ENCODE measurements at regions not wholly inside any gene's neighbourhood (a gene's known extent, or its start where the extent isn't known, plus 50 kb on each side); places are given as distances from the start of the nearest gene placed in this dataset.

DNA sequence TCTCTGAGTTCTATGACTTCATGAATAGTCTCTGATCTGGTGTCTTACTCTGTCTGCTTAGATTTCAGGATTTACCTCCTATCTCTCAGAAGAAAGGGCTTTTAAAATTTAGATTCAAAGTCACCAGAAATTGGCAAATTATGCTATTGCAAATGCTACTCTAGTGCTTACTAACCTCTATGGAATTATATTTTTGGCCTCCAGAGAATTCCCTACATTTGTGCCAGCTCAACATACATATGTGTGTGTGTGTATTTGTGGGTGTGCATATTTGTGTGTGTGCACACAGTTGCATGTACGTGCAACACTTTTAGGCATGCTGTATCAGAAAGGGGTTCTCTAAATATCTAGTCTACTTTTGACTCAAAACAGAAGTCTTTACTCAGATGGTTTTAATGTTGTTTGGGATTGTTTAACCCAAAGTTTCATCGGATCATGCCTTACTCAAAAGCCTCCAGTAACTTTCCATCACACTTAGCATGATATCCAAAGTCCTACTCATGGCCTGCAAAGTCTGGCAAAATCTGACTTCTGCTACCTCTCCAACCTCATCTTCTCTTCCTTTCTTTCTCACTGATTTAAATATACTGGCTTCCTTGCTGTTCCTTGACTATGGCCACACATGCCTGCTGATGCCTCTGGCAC is 147.6 kb upstream of the NR3C1 start:
- H3K4me2 ChIP-seq, result no peak overlapping the region

DNA sequence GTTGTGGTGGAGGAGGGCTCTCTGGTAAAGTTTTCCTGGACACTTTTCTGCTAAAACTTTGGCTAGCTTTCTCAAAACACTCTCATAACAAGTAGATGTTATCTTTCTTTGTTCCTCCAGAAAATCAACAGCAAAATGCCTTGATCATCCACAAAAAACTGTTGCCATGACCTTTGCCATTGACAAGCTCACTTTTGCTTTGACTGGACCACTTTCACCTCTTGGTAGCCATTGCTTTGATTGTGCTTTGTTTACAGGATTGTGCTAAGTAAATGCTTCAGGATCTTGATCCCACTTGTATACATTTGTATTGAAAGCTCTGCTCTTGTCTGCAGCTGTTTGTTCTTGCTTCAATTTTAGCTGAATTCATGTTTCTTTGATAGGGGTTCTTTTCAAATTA is 143.9 kb upstream of the NR3C1 start:
- Histone ChIP-seq H2AFZ (ENCODE audit: low read depth) (no peak overlapping the region), H3K36me3 (ENCODE audit: insufficient read depth) (no peaks in the 10 kb centered on the region; the same call in 1 of the 2 replicates), H3K27ac (no peak overlapping the region), H3K27me3 (ENCODE audit: insufficient read depth, low read depth) (no peaks in the 10 kb centered on the region), H3K4me3 (IDR thresholded peaks at IDR 0.05; ENCODE audit: insufficient read depth, low read depth, low read length) (no peak overlapping the region), H4K20me1 (ENCODE audit: insufficient read depth) (no peaks in the 10 kb centered on the region), H3K9ac (no peak overlapping the region), H3K4me1 (ENCODE audit: low read depth, poor library complexity, severe bottlenecking) (no peaks in the 10 kb centered on the region), H3K79me2 (ENCODE audit: insufficient read depth, low read depth) (no peaks in the 10 kb centered on the region), H3K4me2 (no peak overlapping the region)
- TF ChIP-seq, protein P1, sequence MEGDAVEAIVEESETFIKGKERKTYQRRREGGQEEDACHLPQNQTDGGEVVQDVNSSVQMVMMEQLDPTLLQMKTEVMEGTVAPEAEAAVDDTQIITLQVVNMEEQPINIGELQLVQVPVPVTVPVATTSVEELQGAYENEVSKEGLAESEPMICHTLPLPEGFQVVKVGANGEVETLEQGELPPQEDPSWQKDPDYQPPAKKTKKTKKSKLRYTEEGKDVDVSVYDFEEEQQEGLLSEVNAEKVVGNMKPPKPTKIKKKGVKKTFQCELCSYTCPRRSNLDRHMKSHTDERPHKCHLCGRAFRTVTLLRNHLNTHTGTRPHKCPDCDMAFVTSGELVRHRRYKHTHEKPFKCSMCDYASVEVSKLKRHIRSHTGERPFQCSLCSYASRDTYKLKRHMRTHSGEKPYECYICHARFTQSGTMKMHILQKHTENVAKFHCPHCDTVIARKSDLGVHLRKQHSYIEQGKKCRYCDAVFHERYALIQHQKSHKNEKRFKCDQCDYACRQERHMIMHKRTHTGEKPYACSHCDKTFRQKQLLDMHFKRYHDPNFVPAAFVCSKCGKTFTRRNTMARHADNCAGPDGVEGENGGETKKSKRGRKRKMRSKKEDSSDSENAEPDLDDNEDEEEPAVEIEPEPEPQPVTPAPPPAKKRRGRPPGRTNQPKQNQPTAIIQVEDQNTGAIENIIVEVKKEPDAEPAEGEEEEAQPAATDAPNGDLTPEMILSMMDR (conservative IDR thresholded peaks at IDR 0.05; ENCODE audit: low read depth, low read length), result no peak

More for the DNA sequence above, 147.6 kb upstream of the NR3C1 start:
- Histone ChIP-seq H3K27me3 (ENCODE audit: insufficient read depth, low read depth) (no peaks in the 10 kb centered on the region), H3K79me2 (ENCODE audit: insufficient read depth, low read depth) (no peaks in the 10 kb centered on the region), H3K36me3 (ENCODE audit: insufficient read depth) (no peaks in the 10 kb centered on the region; the same call in 1 of the 2 replicates), H4K20me1 (ENCODE audit: insufficient read depth) (no peaks in the 10 kb centered on the region), H2AFZ (ENCODE audit: low read depth) (no peak overlapping the region), H3K27ac (no peak overlapping the region), H3K4me3 (IDR thresholded peaks at IDR 0.05; ENCODE audit: insufficient read depth, low read depth, low read length) (no peak overlapping the region), H3K4me1 (ENCODE audit: low read depth, poor library complexity, severe bottlenecking) (no peaks in the 10 kb centered on the region), H3K9ac (no peak overlapping the region)
- TF ChIP-seq, protein P1 (conservative IDR thresholded peaks at IDR 0.05; ENCODE audit: low read depth, low read length), result no peak

DNA sequence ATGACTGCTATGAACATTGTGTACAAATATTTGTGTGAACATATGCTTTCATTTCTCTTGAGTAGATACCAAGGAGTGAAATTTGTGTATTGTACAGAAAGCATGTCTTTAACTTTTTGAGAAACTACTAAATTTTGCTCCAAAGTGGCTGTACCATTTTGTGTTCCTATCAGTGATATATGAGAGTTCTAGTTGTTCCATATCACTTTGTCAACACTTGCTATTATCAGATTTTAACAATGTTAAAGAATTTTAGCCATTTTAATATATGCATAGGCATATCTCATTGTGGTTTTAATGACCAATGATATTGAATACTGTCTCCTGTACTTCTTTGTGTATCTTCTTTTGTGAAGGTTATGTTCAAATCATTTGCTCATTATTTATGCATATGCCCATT is 142.9 kb upstream of the NR3C1 start:
- no peaks in the 10 kb centered on the region for H3K27me3 ChIP-seq (ENCODE audit: insufficient read depth, low read depth)
- H2AFZ ChIP-seq (ENCODE audit: low read depth), result no peak overlapping the region
- H3K4me1 ChIP-seq (ENCODE audit: low read depth, poor library complexity, severe bottlenecking), result no peaks in the 10 kb centered on the region
- no peak overlapping the region for H3K4me2 ChIP-seq
- no peaks in the 10 kb centered on the region for H4K20me1 ChIP-seq (ENCODE audit: insufficient read depth)
- H3K27ac ChIP-seq, result no peak overlapping the region
- no peak overlapping the region for H3K9ac ChIP-seq
- H3K79me2 ChIP-seq (ENCODE audit: insufficient read depth, low read depth), result no peaks in the 10 kb centered on the region
- no peaks in the 10 kb centered on the region for H3K36me3 ChIP-seq (ENCODE audit: insufficient read depth)
- TF ChIP-seq, protein P1 (conservative IDR thresholded peaks at IDR 0.05; ENCODE audit: low read depth, low read length), result no peak
- no peak overlapping the region for H3K4me3 ChIP-seq (IDR thresholded peaks at IDR 0.05; ENCODE audit: insufficient read depth, low read depth, low read length)

DNA sequence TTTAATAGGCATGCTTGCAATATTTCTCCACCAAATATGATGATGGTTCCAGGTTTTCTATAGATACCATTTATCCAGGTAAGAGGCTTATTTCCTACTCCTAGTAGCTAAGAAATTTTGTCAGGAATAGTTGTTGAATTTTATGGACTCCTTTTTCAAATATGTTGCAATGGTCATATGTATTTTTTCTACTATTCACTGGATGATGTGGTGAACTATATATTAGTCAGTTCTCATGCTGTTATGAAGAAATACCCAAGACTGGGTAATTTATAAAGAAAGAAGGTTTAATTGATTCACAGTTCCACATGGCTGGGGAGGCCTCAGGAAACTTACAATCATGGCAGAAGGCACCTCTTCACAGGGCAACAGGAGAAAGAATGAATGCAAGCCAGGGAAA is 141.1 kb upstream of the NR3C1 start:
- Histone ChIP-seq H3K4me1 (ENCODE audit: low read depth, poor library complexity, severe bottlenecking) (no peaks in the 10 kb centered on the region), H3K27ac (no peak overlapping the region), H3K36me3 (ENCODE audit: insufficient read depth) (no peaks in the 10 kb centered on the region), H3K9ac (no peak overlapping the region), H3K4me2 (no peak overlapping the region), H2AFZ (ENCODE audit: low read depth) (no peak overlapping the region), H3K4me3 (IDR thresholded peaks at IDR 0.05; ENCODE audit: insufficient read depth, low read depth, low read length) (no peak overlapping the region), H3K79me2 (ENCODE audit: insufficient read depth, low read depth) (no peaks in the 10 kb centered on the region), H3K27me3 (ENCODE audit: insufficient read depth, low read depth) (no peaks in the 10 kb centered on the region), H4K20me1 (ENCODE audit: insufficient read depth) (no peaks in the 10 kb centered on the region)
- TF ChIP-seq, protein P1 (conservative IDR thresholded peaks at IDR 0.05; ENCODE audit: low read depth, low read length), result no peak
